ENCODE measurements at regions not wholly inside any gene's neighbourhood (a gene's known extent, or its start where the extent isn't known, plus 50 kb on each side); places are given as distances from the start of the nearest gene placed in this dataset.

- H3K27me3 ChIP-seq (ENCODE audit: insufficient read depth, low read depth, severe bottlenecking) = no peaks in the 10 kb centered on the region
- no peaks in the 10 kb centered on the region for H3K36me3 ChIP-seq
- H3K9me3 ChIP-seq (ENCODE audit: severe bottlenecking) = peaks cover 4% of the 10 kb centered on the region
- TF ChIP-seq, protein P1, sequence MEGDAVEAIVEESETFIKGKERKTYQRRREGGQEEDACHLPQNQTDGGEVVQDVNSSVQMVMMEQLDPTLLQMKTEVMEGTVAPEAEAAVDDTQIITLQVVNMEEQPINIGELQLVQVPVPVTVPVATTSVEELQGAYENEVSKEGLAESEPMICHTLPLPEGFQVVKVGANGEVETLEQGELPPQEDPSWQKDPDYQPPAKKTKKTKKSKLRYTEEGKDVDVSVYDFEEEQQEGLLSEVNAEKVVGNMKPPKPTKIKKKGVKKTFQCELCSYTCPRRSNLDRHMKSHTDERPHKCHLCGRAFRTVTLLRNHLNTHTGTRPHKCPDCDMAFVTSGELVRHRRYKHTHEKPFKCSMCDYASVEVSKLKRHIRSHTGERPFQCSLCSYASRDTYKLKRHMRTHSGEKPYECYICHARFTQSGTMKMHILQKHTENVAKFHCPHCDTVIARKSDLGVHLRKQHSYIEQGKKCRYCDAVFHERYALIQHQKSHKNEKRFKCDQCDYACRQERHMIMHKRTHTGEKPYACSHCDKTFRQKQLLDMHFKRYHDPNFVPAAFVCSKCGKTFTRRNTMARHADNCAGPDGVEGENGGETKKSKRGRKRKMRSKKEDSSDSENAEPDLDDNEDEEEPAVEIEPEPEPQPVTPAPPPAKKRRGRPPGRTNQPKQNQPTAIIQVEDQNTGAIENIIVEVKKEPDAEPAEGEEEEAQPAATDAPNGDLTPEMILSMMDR (IDR thresholded peaks at IDR 0.05; ENCODE audit: low read depth, low read length) = no peak
- H3K27ac ChIP-seq = no peak overlapping the region
- no peak for DNase-seq
- H3K4me3 ChIP-seq (ENCODE audit: low read depth, low read length) = no peak overlapping the region
Measured at GRCh38 chr6:156602066-156602385, 175.2 kb upstream of the ARID1B start.

DNA sequence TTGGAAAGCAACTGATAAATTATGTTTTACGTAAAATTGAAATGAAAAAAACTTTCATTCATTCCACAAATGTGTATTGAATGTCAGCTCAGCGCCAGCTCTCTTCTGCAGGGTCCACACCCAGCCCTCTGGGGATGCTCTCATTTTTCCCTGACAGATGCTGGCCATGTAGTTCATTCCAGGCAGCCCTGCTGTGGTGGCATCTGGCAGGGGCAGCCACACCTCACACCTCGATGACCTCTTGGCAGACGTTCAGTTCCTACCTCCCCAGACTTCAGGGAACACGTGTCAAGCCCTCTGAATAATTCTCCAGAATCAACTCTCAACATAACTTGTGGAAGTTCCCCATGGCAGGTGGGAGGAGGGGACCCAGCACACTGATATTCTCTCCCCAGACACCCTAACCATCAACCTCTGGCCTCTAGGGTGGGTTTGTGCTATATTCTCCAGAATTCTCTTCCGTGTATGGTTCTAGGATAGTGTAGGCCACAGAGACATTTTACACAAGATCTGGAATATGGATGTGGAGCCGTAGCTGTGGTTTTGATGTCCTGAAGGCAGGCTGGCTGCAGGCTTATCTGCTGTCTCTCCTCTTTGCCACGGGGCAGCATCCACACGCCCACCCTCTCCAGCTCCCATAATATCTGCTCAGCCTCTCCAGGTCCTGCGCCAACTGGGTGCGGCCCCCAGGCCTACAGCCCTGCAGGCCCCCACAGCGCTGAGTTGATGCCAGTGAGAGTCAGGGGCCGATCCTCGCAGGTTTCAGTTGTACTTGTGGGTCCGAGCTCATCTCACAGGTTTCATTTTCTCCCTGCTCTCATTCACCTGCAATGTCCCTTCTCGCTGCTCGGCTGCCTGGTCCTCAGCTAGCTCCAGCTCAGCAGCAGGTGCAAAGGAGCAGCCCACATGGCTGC lies 175.8 kb upstream of the ARID1B start:
- DNase-seq = no peak
- Histone ChIP-seq H3K27ac (no peak overlapping the region), H3K9me3 (ENCODE audit: severe bottlenecking) (peaks cover 4% of the 10 kb centered on the region), H3K36me3 (no peaks in the 10 kb centered on the region), H3K4me3 (ENCODE audit: low read depth, low read length) (no peak overlapping the region), H3K27me3 (ENCODE audit: insufficient read depth, low read depth, severe bottlenecking) (no peaks in the 10 kb centered on the region)
- TF ChIP-seq, protein P1 (IDR thresholded peaks at IDR 0.05; ENCODE audit: low read depth, low read length) = no peak

- Histone ChIP-seq H3K9me3 (ENCODE audit: severe bottlenecking) (peaks cover 4% of the 10 kb centered on the region), H3K36me3 (no peaks in the 10 kb centered on the region), H3K27ac (no peak overlapping the region), H3K27me3 (ENCODE audit: insufficient read depth, low read depth, severe bottlenecking) (no peaks in the 10 kb centered on the region), H3K4me3 (ENCODE audit: low read depth, low read length) (no peak overlapping the region)
- no peak for DNase-seq
- TF ChIP-seq, protein P1 (IDR thresholded peaks at IDR 0.05; ENCODE audit: low read depth, low read length) = no peak
Measured at GRCh38 chr6:156600678-156601077, 176.5 kb upstream of the ARID1B start.

DNA sequence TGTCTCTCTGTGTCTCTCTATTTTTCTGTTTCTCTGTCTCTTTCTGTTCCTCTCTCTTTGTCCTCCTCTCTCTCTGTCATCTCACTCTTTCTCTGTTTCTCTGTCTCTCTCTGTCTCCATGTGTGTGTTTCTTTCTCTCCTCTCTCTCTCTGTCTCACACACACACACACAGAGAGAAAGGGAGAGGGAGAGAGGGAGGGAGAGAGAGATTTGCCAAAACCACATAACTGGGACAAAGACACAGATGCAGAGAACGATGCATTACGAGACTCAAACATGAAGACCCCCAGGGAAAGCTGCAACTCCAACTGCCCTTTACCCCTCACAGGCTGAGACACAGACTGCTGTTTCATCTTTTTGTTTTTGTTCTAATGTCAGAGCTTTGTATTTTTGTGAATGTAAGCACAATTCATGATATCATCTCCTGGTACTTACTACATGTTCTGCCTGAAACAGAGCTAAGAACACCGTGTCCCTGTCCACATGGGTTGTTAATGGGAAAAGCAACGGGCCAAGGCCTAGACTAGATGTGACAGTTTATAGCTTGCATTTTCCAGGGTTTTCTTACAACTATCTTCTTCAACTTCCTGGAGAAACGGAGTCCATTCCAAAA lies 177.1 kb upstream of the ARID1B start:
- TF ChIP-seq, protein P1 (IDR thresholded peaks at IDR 0.05; ENCODE audit: low read depth, low read length) = no peak
- Histone ChIP-seq H3K9me3 (ENCODE audit: severe bottlenecking) (peaks cover 4% of the 10 kb centered on the region), H3K36me3 (no peaks in the 10 kb centered on the region), H3K4me3 (ENCODE audit: low read depth, low read length) (no peak overlapping the region), H3K27ac (no peak overlapping the region), H3K27me3 (ENCODE audit: insufficient read depth, low read depth, severe bottlenecking) (no peaks in the 10 kb centered on the region)
- DNase-seq = no peak

GRCh38 chr6:156599366-156599765 lies 177.8 kb upstream of the ARID1B start:
- TF ChIP-seq, protein P1 (IDR thresholded peaks at IDR 0.05; ENCODE audit: low read depth, low read length) = no peak
- Histone ChIP-seq H3K27me3 (ENCODE audit: insufficient read depth, low read depth, severe bottlenecking) (no peaks in the 10 kb centered on the region), H3K36me3 (no peaks in the 10 kb centered on the region), H3K9me3 (ENCODE audit: severe bottlenecking) (no peaks in the 10 kb centered on the region), H3K4me3 (ENCODE audit: low read depth, low read length) (no peak overlapping the region), H3K27ac (no peak overlapping the region)
- no peak for DNase-seq

Data from WERI-Rb-1 (cell line).